Mucosa of rectum (tissue), 2 donors: ENCODE measurements at regions not wholly inside any gene's neighbourhood (a gene's known extent, or its start where the extent isn't known, plus 50 kb on each side); places are given as distances from the start of the nearest gene placed in this dataset.
"Not testable (repeated sequence)": the region's sequence is repeated elsewhere in the genome, so short reads cannot be mapped to it uniquely, and the experiment has no call there.

ENCODE experiments used
- H3K27ac ChIP-seq, 2 donors: one replicate each; pipeline ENCODE4 v1.7.0; 2013; ENCODE audit warnings: inconsistent platforms in 2 of 2, low read depth in 2 of 2, low read length in 2 of 2
- H3K27me3 ChIP-seq, 2 donors: one replicate each; pipeline ENCODE4 v1.7.0; 2013; ENCODE audit warnings: low read length in 2 of 2; ENCODE audit not compliant: control insufficient read depth in 2 of 2, insufficient read depth in 2 of 2
- H3K36me3 ChIP-seq, 2 donors: one replicate each; pipeline ENCODE4 v1.7.0; 2013; ENCODE audit warnings: low read length in 2 of 2; ENCODE audit not compliant: control insufficient read depth in 2 of 2, insufficient read depth in 2 of 2
- H3K4me1 ChIP-seq, 2 donors: one replicate each; pipeline ENCODE4 v1.7.0; 2013; ENCODE audit warnings: low read length in 2 of 2, mild to moderate bottlenecking in 1 of 2; ENCODE audit not compliant: control insufficient read depth in 2 of 2, insufficient read depth in 2 of 2
- H3K4me3 ChIP-seq, 2 donors: one replicate each; pipeline ENCODE4 v1.7.0; 2013; ENCODE audit warnings: low read length in 2 of 2
- H3K9ac ChIP-seq, 2 donors: one replicate each; pipeline ENCODE4 v1.7.0; 2013; ENCODE audit warnings: low read length in 2 of 2, low read depth in 1 of 2, mild to moderate bottlenecking in 1 of 2
- H3K9me3 ChIP-seq, 2 donors: one replicate each; pipeline ENCODE4 v1.7.0; 2013; ENCODE audit warnings: low read length in 2 of 2; ENCODE audit not compliant: control insufficient read depth in 2 of 2
- donor health status: healthy.
- donor health status: Normal muscosa, but diverticular disease.

DNA sequence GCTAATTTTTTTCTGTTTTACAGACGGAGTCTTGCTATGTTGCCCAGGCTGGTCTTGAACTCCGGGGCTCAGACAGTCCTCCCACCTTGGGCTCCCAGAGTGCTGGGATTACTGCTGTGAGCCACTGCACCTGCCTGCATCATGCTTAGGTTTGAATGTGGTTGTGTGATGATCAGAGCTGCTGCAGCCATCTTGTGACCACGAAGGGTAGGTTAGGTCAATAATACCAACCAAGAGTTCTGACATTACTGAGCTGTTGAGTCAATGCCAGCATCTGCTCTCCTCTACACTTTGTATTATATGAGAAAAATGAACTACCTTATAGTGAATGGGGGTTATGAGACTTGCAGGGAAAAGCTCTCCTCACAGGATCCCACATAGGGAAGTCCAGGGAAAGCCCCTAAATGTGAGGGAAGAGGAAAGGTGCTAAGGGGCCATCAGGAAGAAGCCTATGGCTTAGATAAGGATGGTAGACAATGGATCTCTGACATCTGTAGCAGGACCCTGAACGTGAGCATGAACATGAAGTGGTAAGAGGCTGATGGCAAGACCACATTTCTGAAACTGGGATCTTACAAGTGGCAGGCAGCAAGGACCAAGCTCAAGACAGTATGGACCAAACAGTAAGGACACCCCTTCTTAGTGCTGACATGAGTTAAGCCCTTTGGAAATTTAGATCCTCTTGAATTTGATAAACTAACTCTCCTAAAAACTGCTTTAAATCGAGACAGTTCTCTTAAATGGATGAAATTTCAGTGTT lies 75.7 kb upstream of the ZNF169 start:
- H3K27ac ChIP-seq, result no peak overlapping the region
- H3K9ac ChIP-seq, result no peak overlapping the region
- H3K9me3 ChIP-seq, result no peaks in the 10 kb centered on the region
- peaks cover 4 to 12% of the 10 kb centered on the region in 2 donors for H3K36me3 ChIP-seq
- H3K4me1 ChIP-seq, result no peaks in the 10 kb centered on the region
- H3K4me3 ChIP-seq, result no peak overlapping the region
- H3K27me3 ChIP-seq, result no peaks in the 10 kb centered on the region

- Histone ChIP-seq H3K27me3 (no peaks in the 10 kb centered on the region), H3K9ac (no peak overlapping the region), H3K4me3 (no peak overlapping the region), H3K9me3 (no peaks in the 10 kb centered on the region), H3K27ac (no peak overlapping the region), H3K4me1 (no peaks in the 10 kb centered on the region), H3K36me3 (peaks cover 0 to 6% of the 10 kb centered on the region in 2 donors)
Observed at GRCh38 chr9:94188246-94188645, 70.9 kb upstream of the ZNF169 start.

GRCh38 chr9:94191706-94192105 lies 67.4 kb upstream of the ZNF169 start:
- H3K9me3 ChIP-seq, H3K4me1 ChIP-seq, H3K4me3 ChIP-seq, H3K27ac ChIP-seq, H3K27me3 ChIP-seq, H3K36me3 ChIP-seq, H3K9ac ChIP-seq: not testable (repeated sequence)

DNA sequence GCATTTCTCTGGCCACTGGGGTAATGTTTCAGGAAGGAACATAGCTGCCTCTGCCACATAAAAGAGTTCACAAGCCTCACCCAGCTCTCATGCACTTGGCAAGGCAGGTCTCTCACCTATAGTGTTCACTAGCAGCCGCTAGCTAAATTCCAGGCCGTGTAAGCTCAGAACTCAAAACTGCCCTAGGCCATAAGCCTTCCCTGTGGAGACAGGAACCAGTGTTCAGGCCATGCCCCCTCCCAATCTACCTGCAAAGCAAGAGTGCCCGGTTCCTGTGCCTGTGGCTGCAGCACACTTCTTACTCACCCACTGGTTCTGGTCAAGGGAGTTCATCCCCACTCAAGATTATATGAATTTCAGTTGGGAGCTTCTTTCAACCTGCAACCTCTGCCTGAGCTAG lies 60.7 kb upstream of the ZNF169 start:
- H3K27ac ChIP-seq, result no peak overlapping the region
- H3K27me3 ChIP-seq, result no peaks in the 10 kb centered on the region
- H3K9ac ChIP-seq, result no peak overlapping the region
- H3K9me3 ChIP-seq, result no peaks in the 10 kb centered on the region
- no peak overlapping the region for H3K4me3 ChIP-seq
- no peaks in the 10 kb centered on the region for H3K4me1 ChIP-seq
- no peaks in the 10 kb centered on the region for H3K36me3 ChIP-seq

DNA sequence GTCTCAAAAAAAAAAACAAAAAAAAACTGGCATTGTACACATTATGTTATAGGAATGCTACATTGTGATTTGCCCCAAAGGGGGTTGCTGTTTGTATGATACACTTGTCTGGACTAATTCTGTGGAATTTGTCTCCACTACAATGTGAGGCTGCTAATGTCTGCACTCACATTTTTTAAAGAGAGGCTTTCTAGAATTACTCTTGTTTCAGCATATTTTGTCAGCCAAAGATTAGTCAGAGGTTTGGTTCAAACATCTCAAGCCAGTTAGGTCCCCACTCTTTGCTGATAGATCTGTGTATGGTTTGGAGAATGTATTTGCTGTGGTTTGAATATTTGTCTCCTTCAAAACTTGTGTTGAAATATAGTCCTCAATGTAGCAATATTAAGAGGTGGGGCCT lies 59.3 kb upstream of the ZNF169 start:
- no peaks in the 10 kb centered on the region for H3K36me3 ChIP-seq
- no peaks in the 10 kb centered on the region for H3K27me3 ChIP-seq
- H3K9ac ChIP-seq, result no peak overlapping the region
- no peak overlapping the region for H3K4me3 ChIP-seq
- H3K9me3 ChIP-seq, result no peaks in the 10 kb centered on the region
- no peaks in the 10 kb centered on the region for H3K4me1 ChIP-seq
- no peak overlapping the region for H3K27ac ChIP-seq

- H3K4me1 ChIP-seq, result no peaks in the 10 kb centered on the region
- H3K36me3 ChIP-seq, result no peaks in the 10 kb centered on the region
- H3K9ac ChIP-seq, result no peak overlapping the region
- H3K4me3 ChIP-seq, result no peak overlapping the region
- no peaks in the 10 kb centered on the region for H3K27me3 ChIP-seq
- H3K27ac ChIP-seq, result no peak overlapping the region
- no peaks in the 10 kb centered on the region for H3K9me3 ChIP-seq
Observed at GRCh38 chr9:94204174-94204573, 54.9 kb upstream of the ZNF169 start.

DNA sequence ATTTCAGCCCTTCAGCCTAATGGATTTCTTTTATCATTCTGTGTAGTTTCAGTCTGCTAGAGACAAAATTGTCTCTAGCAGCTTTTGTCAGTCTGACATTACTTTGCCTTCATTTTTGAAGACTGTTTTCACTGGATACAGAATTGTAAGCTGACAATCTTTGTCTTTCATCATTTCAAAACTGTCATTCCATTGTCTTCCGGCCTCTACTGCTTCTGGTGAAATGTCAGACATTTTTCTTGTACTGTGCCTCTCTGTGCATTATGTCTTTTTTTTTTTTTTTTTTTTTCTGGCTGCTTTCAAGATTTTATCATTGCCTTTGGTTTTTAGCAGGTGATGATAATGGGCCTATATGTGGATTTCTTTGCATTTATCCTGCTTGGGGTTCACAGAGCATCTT lies 51.3 kb upstream of the ZNF169 start:
- H3K4me1 ChIP-seq, result no peaks in the 10 kb centered on the region
- H3K4me3 ChIP-seq, result no peak overlapping the region
- no peaks in the 10 kb centered on the region for H3K27me3 ChIP-seq
- no peak overlapping the region for H3K27ac ChIP-seq
- H3K9ac ChIP-seq, result no peak overlapping the region
- H3K9me3 ChIP-seq, result no peaks in the 10 kb centered on the region
- no peaks in the 10 kb centered on the region for H3K36me3 ChIP-seq
